ENCODE measurements at regions not wholly inside any gene's neighbourhood (a gene's known extent, or its start where the extent isn't known, plus 50 kb on each side); places are given as distances from the start of the nearest gene placed in this dataset.

DNA sequence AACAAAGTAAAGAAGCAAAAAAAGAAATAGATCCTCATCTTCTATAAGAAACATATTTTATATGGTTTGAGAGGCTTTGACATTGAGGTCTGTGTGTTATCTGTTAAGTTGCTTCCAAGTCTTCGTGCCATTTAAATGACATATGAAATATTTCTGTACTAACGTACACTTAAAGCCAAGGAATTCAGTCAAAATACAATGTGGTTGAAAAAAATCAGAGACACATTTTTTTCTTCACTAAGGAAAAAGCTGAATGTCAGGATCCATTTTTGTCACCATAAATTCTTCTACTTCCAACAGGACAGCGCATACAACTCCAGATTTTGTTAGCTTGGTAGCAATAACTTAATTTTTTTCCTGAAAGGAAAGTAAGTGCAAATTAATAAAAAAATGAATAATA lies 168.5 kb downstream of the FAT4 start:
- no peak for ATAC-seq
- Mint-ChIP-seq H3K36me3 (no peaks in the 10 kb centered on the region), H3K9me3 (peaks cover 8 to 13% of the 10 kb centered on the region in 2 donors), H3K27ac (no peak overlapping the region)
- DNase-seq (ENCODE audit: low spot score in 2 of 2) = no peak

DNA sequence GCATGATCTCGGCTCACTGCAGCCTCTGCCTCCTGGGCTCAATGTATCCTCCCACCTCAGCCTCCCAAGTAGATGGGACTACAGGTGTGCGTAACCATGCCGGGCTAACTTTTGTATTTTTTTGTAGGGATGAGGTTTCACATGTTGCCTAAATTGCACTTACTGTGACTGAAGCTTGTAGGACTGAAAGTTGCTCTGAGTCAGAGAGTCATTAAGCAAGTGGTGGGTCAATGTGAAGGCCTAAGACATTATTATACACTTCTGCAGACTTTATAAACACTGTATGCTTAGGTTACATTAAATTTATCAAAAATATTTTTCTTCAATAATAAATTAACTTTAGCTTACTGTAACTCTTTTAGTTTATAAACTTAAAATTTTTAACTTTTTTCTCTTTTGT lies 170.2 kb downstream of the FAT4 start:
- no peak for DNase-seq (ENCODE audit: low spot score in 2 of 2)
- H3K9me3 Mint-ChIP-seq = peaks cover 8 to 12% of the 10 kb centered on the region in 2 donors
- no peak for ATAC-seq
- H3K36me3 Mint-ChIP-seq = no peaks in the 10 kb centered on the region
- no peak overlapping the region for H3K27ac Mint-ChIP-seq

DNA sequence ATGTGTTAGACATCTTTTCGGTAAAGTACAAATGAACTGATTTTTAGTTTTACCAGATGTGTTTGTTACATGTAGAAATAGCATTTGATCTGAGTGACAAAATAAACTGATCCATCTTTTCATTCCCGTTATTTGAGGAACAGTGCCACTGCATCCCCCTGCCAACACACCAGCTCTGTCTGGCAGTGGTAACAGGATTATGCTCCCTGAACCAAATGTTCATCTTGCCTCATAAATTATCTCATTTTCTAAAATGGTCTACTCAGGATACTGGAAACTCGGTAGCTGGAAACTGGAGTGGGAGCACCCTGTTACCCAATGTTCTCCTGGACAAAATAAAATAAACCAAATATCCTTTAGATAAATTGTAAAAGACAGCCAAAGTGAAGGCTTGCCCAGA lies 171.6 kb downstream of the FAT4 start:
- Mint-ChIP-seq H3K9me3 (peaks cover 8 to 12% of the 10 kb centered on the region in 2 donors), H3K36me3 (no peaks in the 10 kb centered on the region), H3K27ac (no peak overlapping the region)
- DNase-seq (ENCODE audit: low spot score in 2 of 2) (no peak), ATAC-seq (no peak)

DNA sequence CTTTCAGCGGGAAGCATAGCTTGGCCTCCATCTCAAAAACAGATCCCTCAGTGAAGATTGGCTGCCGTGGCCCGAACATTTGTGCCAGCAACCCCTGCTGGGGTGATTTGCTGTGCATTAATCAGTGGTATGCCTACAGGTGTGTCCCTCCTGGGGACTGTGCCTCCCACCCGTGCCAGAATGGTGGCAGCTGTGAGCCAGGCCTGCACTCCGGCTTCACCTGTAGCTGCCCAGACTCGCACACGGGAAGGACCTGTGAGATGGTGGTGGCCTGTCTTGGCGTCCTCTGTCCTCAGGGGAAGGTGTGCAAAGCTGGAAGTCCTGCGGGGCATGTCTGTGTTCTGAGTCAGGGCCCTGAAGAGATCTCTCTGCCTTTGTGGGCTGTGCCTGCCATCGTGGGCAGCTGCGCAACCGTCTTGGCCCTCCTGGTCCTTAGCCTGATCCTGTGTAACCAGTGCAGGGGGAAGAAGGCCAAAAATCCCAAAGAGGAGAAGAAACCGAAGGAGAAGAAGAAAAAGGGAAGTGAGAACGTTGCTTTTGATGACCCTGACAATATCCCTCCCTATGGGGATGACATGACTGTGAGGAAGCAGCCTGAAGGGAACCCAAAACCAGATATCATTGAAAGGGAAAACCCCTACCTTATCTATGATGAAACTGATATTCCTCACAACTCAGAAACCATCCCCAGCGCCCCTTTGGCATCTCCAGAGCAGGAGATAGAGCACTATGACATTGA lies 175.4 kb downstream of the FAT4 start:
- H3K27ac Mint-ChIP-seq = no peak overlapping the region
- ATAC-seq = no peak
- no peak for DNase-seq (ENCODE audit: low spot score in 2 of 2)
- H3K36me3 Mint-ChIP-seq = no peaks in the 10 kb centered on the region
- H3K9me3 Mint-ChIP-seq = peaks cover 7 to 8% of the 10 kb centered on the region in 2 donors

DNA sequence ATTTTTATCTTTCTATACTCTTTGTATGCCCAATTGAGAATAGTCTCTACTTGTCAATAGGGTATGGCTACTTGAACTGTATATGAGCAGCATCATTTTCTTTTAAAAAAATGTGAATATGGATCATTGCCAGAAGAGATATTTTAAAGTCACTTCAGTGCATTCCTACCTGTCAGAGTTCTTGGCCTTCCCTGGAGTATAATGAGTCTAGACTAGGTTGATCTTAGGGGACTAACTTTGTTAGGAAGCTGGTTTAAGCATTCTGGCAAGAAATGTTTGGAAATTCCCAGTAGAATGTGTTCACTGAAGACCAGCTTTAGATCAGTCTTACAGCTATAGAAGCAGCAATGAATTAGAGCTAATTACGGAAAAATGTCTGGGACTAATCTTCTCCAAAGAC lies 178.2 kb downstream of the FAT4 start:
- Mint-ChIP-seq H3K9me3 (peaks cover 7 to 8% of the 10 kb centered on the region in 2 donors), H3K27ac (no peak overlapping the region), H3K36me3 (no peaks in the 10 kb centered on the region)
- no peak for ATAC-seq
- no peak for DNase-seq (ENCODE audit: low spot score in 2 of 2)

DNA sequence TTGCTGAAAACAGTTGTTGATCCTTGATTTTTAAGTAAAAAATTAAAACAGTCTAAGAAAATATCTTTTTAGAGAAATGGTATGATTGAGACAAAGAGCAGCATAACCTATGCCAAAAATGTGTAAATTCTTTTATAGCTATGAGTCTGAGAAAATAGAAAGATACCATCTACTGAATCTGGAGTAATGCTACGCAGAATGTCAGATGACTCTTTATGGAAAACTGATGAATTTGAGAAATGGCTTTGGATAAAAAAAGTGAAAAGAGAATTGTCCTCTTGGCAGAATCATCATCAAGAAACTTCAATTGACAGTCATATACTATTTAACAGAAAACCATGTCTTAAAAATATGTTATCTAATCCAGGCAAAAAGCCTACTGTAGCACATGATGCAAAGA lies 183.1 kb downstream of the FAT4 start:
- Mint-ChIP-seq H3K27ac (no peak overlapping the region), H3K36me3 (no peaks in the 10 kb centered on the region), H3K9me3 (peaks cover 8 to 10% of the 10 kb centered on the region in 2 donors)
- ATAC-seq (no peak), DNase-seq (ENCODE audit: low spot score in 2 of 2) (no peak)

DNA sequence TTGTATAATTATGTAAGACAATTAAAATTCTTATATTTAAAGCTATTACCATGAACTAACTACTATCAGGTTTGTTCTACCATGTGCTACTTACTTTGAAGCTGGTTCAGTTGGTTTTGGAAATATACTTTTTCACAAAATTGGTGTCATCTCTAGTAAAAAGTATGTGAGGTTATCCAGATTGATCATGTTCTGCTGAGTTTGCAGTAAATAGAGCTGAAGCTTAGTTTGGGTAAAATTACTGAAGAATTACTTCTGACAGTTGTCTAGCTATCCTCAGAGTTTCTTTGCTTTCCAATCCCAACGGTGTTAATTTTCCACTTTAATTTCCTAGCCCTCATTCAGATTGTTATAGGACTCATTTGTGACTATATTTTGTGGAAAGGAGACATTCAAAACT lies 184.2 kb downstream of the FAT4 start:
- H3K27ac Mint-ChIP-seq = no peak overlapping the region
- no peaks in the 10 kb centered on the region for H3K36me3 Mint-ChIP-seq
- no peak for DNase-seq (ENCODE audit: low spot score in 2 of 2)
- H3K9me3 Mint-ChIP-seq = peaks cover 8 to 10% of the 10 kb centered on the region in 2 donors
- no peak for ATAC-seq

DNA sequence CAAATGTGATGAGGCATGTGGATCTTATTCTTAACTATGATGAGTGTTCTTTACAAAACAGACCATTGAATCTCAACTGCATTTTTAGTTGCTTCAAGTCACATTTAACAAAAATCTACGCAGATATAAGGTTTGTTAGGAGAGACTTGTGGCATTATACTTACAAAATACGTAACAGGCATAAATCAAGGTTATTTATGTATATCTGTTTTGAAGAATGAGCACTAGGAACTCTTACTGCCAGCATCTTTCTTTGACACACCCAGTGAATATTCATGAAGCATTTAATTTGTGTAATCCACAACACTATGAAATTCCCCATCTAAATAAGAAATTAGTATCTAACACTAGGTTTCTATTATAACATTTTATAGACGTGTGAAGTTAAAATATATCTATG lies 186.3 kb downstream of the FAT4 start:
- Mint-ChIP-seq H3K27ac (no peak overlapping the region), H3K9me3 (peaks cover 8 to 10% of the 10 kb centered on the region in 2 donors), H3K36me3 (no peaks in the 10 kb centered on the region)
- DNase-seq (ENCODE audit: low spot score in 2 of 2) (no peak), ATAC-seq (no peak)

DNA sequence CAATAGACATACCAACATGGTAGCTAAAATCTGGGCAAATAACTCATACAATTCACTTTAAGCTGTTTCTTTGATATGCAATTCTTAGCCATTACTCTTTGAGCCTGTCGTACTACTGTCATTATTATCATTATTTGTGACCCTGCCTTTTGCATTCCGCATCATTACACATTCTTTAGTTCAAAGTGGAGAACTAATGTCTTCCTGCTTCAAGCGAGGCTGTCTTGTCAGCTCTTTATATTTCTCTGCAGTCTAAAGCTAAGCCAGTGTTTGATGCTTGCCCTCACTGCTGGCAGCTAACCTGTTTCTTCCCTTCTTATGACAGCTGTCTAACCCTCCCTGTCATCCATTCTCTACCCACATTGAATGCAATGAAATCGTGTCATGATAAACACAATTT lies 186.8 kb downstream of the FAT4 start:
- H3K36me3 Mint-ChIP-seq = no peaks in the 10 kb centered on the region
- H3K27ac Mint-ChIP-seq = no peak overlapping the region
- no peak for ATAC-seq
- no peak for DNase-seq (ENCODE audit: low spot score in 2 of 2)
- peaks cover 8 to 10% of the 10 kb centered on the region in 2 donors for H3K9me3 Mint-ChIP-seq

DNA sequence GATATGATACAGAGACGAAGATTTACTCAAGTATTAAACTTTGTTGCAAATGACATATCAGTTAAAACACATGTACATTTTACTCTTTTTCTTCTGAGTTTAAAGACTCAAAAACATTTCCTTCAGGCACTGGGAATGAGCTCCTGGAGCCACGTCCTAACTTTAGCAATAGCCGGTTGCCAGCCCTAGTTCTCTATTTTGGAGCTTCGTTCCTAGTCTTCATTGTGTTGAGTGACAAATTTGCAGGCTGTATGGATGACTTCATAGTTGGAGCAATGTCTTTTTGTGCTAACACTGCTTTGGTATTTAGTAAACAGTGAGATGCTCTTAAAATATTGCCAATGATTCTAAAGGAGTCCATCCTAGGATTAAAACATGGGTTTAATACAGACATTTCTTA lies 190.9 kb downstream of the FAT4 start:
- no peak for DNase-seq (ENCODE audit: low spot score in 2 of 2)
- ATAC-seq = no peak
- Mint-ChIP-seq H3K36me3 (no peaks in the 10 kb centered on the region), H3K27ac (no peak overlapping the region), H3K9me3 (peaks cover 8 to 10% of the 10 kb centered on the region in 2 donors)

DNA sequence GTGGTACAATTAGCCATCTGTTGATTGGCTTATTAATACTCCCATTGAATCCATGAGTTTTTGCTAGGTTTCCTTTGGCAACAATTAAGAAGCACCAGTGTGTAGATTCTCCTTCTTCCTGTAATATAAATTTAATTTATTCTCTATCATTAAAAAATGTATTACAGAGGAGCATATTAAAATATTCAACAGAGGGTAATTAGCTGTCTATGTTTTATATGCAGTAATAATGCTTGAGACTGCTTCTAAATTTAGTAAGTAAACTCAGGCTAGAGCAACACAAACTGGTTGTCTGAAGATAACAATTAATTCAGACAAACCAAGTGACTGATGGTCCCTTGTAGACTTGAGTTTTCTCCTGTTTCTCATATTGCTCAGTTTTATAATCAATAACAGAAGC lies 192.4 kb downstream of the FAT4 start:
- DNase-seq (ENCODE audit: low spot score in 2 of 2) (no peak), ATAC-seq (no peak)
- no peak overlapping the region for H3K27ac Mint-ChIP-seq
- peaks cover 3 to 5% of the 10 kb centered on the region in 2 donors for H3K9me3 Mint-ChIP-seq
- no peaks in the 10 kb centered on the region for H3K36me3 Mint-ChIP-seq

DNA sequence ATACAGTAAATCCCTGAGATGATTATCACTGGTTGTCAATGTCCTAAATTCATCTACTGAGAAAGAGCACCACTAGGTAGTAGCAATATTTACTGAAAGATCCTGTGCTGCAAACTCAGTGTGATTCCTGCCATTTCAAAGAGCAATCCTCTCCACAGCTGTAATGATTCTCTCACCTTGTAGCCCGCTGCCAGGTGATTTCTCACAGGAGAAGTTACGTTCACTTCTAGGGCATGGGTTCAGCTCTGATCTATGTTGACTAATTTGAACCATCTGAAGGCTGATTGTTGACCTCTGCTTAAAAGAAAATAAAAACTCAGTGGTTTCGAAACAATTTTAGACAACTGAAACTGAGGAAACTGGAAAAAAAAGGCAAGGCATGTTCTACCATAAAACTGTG lies 197.0 kb downstream of the FAT4 start:
- no peak overlapping the region for H3K27ac Mint-ChIP-seq
- H3K36me3 Mint-ChIP-seq = no peaks in the 10 kb centered on the region
- no peak for ATAC-seq
- no peak for DNase-seq (ENCODE audit: low spot score in 2 of 2)
- H3K9me3 Mint-ChIP-seq = peaks cover 11 to 19% of the 10 kb centered on the region in 2 donors

DNA sequence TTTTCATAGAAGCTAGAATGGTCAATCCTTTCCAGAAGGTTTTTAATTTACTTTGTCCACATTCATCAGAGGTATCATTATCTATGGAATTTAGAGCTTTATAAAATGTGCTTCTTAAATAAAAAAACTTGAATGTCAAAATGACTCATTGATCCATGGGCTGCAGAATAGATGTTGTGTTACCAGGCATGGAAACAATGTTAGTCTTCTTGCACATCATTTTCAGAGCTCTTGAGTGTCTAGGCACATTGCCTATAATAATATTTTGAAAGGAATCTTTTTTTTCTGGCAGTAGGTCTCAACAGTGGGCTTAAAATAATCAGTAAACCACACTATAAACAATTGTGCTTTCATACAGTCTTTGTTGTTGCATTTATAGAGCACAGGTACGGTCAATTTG lies 200.3 kb downstream of the FAT4 start:
- DNase-seq (ENCODE audit: low spot score in 2 of 2) = no peak
- Mint-ChIP-seq H3K27ac (no peak overlapping the region), H3K36me3 (no peaks in the 10 kb centered on the region), H3K9me3 (peaks cover 11 to 19% of the 10 kb centered on the region in 2 donors)
- ATAC-seq = no peak

DNA sequence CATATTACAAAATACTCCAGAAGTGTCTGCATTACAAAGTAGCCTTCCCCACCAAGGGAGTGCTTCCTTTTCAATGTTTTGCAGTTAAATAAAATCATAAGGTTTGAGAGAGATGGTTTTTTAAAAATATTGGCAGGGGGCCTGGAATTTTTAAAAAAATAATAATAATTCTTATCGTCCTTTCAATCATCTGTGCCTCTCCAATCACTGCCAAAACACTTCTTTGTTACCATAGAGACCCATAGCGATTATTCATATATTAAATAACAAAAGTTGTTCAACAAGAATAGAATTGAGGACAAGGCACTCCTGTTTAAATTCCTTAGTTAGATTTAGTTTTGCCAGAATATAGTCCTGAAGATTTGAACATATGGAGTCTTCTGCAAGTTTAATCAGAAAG lies 203.1 kb downstream of the FAT4 start:
- Mint-ChIP-seq H3K9me3 (peaks cover 8 to 20% of the 10 kb centered on the region in 2 donors), H3K36me3 (no peaks in the 10 kb centered on the region), H3K27ac (no peak overlapping the region)
- ATAC-seq (no peak), DNase-seq (ENCODE audit: low spot score in 2 of 2) (no peak)

DNA sequence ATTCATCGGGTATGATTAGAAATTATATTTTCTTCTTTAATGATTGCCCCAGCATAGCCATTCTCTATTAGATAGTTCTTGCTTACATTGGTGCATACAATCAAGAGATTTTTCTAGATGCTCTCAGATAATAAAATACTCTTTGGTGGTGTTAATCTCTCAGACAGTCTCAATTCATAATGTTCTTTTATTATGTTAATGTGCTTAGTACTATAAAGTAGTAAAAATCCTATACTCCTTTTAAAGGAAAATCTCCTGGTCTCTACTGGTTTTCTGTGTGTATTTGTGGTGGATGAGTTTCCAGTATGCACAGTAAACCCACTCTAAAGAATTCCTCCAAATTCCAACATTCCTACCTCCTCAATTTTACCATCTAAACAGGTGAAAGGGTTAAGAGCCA lies 203.5 kb downstream of the FAT4 start:
- H3K9me3 Mint-ChIP-seq = peaks cover 8 to 20% of the 10 kb centered on the region in 2 donors
- H3K36me3 Mint-ChIP-seq = no peaks in the 10 kb centered on the region
- DNase-seq (ENCODE audit: low spot score in 2 of 2) (no peak), ATAC-seq (no peak)
- H3K27ac Mint-ChIP-seq = no peak overlapping the region

DNA sequence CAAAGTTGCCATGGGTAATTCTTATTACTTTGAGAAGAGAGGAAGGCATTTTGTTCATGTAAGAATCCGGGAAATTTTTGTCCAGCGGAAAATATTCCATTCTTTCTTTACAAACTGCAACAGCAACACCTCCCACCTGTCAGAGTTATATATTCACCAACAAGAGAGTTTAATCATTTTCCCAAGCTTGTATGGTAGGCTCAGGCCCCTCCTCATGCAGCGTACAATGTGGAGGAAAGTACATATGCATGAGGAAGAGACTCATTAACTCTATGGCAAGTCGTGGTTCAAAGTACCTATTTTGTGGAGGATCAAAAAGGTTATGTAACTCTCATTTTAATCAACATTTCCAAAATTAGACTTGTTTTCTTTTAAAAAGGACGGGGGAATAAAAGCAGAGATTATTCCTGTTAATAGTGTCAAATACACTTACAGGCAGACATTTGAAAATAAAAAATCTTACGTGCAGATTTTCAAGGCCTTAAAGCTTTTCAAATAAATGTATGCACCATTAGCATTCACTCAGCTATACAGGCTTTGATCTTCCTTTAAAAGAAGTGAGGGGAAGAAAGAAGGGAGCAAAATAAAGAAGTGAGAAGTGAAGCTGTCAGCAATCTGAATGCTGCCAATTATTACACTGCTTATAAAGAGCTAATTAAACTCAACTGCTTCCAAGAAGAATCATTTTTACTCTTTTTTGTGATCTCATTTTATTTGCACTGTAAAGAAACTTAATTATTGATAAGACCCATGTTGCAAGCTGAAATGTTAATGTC lies 204.8 kb downstream of the FAT4 start:
- no peaks in the 10 kb centered on the region for H3K36me3 Mint-ChIP-seq
- H3K9me3 Mint-ChIP-seq = peaks cover 8 to 24% of the 10 kb centered on the region in 2 donors
- no peak for ATAC-seq
- no peak overlapping the region for H3K27ac Mint-ChIP-seq
- no peak for DNase-seq (ENCODE audit: low spot score in 2 of 2)

DNA sequence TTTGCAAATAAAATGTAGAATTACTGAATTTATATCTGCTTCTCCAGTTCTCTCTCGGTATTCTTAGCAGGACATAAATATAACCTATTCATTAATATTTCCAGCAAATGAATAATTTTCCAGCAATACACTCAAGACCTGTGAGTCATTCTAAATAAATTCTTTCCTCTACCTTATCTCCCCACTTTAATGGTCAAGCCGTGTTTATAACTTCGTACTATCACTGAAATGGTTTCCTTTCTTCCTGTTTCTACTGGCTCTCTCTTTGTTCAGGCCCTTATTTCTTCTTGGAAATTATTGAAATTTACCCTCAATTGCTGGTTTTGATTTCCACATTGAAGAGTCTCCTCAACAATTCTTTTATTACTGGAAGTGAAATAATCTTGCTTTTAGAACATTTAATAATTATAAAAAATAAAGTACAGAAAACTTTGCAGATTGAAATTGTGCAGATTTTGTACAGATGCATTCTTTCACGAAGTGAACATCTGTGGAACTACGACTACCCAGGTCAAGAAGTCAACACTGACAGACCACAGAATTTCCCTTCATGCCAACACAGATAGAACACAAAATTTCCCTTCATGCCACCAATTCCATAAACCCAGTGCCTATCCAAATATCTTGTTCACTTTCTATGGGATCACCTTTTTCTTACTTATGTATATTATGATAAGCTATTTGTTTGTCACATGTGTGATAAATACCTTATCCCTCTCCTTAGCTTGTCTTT lies 205.7 kb downstream of the FAT4 start:
- Mint-ChIP-seq H3K27ac (no peak overlapping the region), H3K9me3 (peaks cover 16 to 28% of the 10 kb centered on the region in 2 donors), H3K36me3 (no peaks in the 10 kb centered on the region)
- DNase-seq (ENCODE audit: low spot score in 2 of 2) = no peak
- ATAC-seq = no peak

All from activated naive CD4-positive, alpha-beta T cell treated with anti-CD3 and anti-CD28 coated beads, Interleukin-2, amount 50 U/mL, for 72 hours (primary cell).